ENCODE measurements at regions not wholly inside any gene's neighbourhood (a gene's known extent, or its start where the extent isn't known, plus 50 kb on each side); places are given as distances from the start of the nearest gene placed in this dataset.

DNA sequence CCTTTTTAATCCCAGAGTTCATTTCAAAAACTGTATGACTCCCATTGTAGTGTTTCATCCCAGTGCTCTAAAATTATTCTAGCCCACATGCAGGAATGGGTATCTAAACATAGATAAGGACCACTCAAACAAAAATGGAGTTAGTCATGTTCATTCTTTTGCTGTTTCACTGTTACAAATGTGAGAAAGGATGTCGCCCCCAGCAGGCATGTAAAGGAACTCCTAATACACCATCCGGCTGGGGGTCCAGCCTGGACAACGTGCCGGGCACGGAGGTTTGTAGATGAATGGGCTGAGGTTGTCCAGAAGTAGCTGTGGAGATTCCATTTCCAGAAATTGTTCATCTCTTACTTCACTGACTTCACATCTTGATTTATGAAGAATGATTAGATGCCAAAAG lies 101.9 kb upstream of the RAB12 start:
- H3K4me3 ChIP-seq (ENCODE audit: control insufficient read depth in 1 of 7, extremely low read depth in 1 of 7, insufficient read depth in 4 of 7, low read depth in 2 of 7, low read length in 6 of 7) = no peak overlapping the region
- no peak overlapping the region for H3K27ac ChIP-seq (ENCODE audit: insufficient read depth in 1 of 2, low read depth in 1 of 2, low read length in 2 of 2, poor library complexity in 1 of 2, severe bottlenecking in 2 of 2)
- CTCF ChIA-PET = no interaction called here
- no peaks in the 10 kb centered on the region for H3K9me3 ChIP-seq (ENCODE audit: control extremely low read depth in 1 of 5, control insufficient read depth in 4 of 5, insufficient read depth in 2 of 5, low read depth in 1 of 5, low read length in 4 of 5)
- POLR2A ChIA-PET = no interaction called here
- peak in 2 of 3 donors; percentile 5 for DNase-seq
- H3K4me1 ChIP-seq (ENCODE audit: control extremely low read depth in 1 of 4, control insufficient read depth in 4 of 4, insufficient read depth in 4 of 4, low read length in 3 of 4) = peaks cover 0 to 3% (median 0%) of the 10 kb centered on the region in 4 experiments
- no CpG with 5 or more reads among the region's 5 CpGs for WGBS (ENCODE audit: insufficient coverage)
- H3K36me3 ChIP-seq (ENCODE audit: control insufficient read depth in 4 of 4, insufficient read depth in 4 of 4, low read length in 3 of 4) = no peaks in the 10 kb centered on the region
- no peaks in the 10 kb centered on the region for H3K27me3 ChIP-seq (replicated peaks in 2 of 5; ENCODE audit: control insufficient read depth in 4 of 5, insufficient read depth in 5 of 5, low read length in 4 of 5)

- Histone ChIP-seq H3K4me3 (ENCODE audit: control insufficient read depth in 1 of 7, extremely low read depth in 1 of 7, insufficient read depth in 4 of 7, low read depth in 2 of 7, low read length in 6 of 7) (no peak overlapping the region), H3K9me3 (ENCODE audit: control extremely low read depth in 1 of 5, control insufficient read depth in 4 of 5, insufficient read depth in 2 of 5, low read depth in 1 of 5, low read length in 4 of 5) (no peaks in the 10 kb centered on the region), H3K27me3 (replicated peaks in 2 of 5; ENCODE audit: control insufficient read depth in 4 of 5, insufficient read depth in 5 of 5, low read length in 4 of 5) (no peaks in the 10 kb centered on the region), H3K36me3 (ENCODE audit: control insufficient read depth in 4 of 4, insufficient read depth in 4 of 4, low read length in 3 of 4) (no peaks in the 10 kb centered on the region), H3K4me1 (ENCODE audit: control extremely low read depth in 1 of 4, control insufficient read depth in 4 of 4, insufficient read depth in 4 of 4, low read length in 3 of 4) (peaks cover 0 to 3% (median 0%) of the 10 kb centered on the region in 4 experiments), H3K27ac (ENCODE audit: insufficient read depth in 1 of 2, low read depth in 1 of 2, low read length in 2 of 2, poor library complexity in 1 of 2, severe bottlenecking in 2 of 2) (no peak overlapping the region)
- no peak for DNase-seq
- POLR2A ChIA-PET = no interaction called here
- 75% methylated on average over 4 of the region's 10 CpGs for WGBS (ENCODE audit: insufficient coverage)
- CTCF ChIA-PET = no interaction called here
These were observed 101.1 kb upstream of the RAB12 start for GRCh38 chr18:8507915-8508705.

DNA sequence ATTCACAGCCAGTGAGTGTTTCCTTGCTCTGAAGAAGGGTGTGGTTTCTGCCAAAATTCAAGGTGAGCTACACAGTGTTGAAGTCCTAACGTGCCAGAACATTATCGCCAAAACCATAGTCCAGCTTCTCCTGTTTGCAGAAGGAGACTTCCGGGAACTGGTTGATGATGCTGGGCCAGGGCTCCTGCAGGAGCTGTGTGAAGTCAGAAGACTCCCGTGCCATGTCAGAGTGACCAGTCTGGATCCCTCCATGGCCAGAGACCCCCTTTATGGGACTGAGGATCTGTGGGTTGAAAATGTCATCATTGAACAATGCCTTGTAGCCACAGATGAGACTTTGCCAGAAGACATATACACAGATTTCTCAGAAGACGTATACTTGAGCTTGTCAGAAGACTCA lies 96.0 kb upstream of the RAB12 start:
- no peaks in the 10 kb centered on the region for H3K36me3 ChIP-seq (ENCODE audit: control insufficient read depth in 4 of 4, insufficient read depth in 4 of 4, low read length in 3 of 4)
- no peaks in the 10 kb centered on the region for H3K27me3 ChIP-seq (replicated peaks in 2 of 5; ENCODE audit: control insufficient read depth in 4 of 5, insufficient read depth in 5 of 5, low read length in 4 of 5)
- DNase-seq = no peak
- H3K27ac ChIP-seq (ENCODE audit: insufficient read depth in 1 of 2, low read depth in 1 of 2, low read length in 2 of 2, poor library complexity in 1 of 2, severe bottlenecking in 2 of 2) = no peak overlapping the region
- no peak overlapping the region for H3K4me3 ChIP-seq (ENCODE audit: control insufficient read depth in 1 of 7, extremely low read depth in 1 of 7, insufficient read depth in 4 of 7, low read depth in 2 of 7, low read length in 6 of 7)
- ChIA-PET CTCF (no interaction called here), POLR2A (no interaction called here)
- H3K9me3 ChIP-seq (ENCODE audit: control extremely low read depth in 1 of 5, control insufficient read depth in 4 of 5, insufficient read depth in 2 of 5, low read depth in 1 of 5, low read length in 4 of 5) = no peaks in the 10 kb centered on the region
- H3K4me1 ChIP-seq (ENCODE audit: control extremely low read depth in 1 of 4, control insufficient read depth in 4 of 4, insufficient read depth in 4 of 4, low read length in 3 of 4) = peaks cover 0 to 3% (median 0%) of the 10 kb centered on the region in 4 experiments
- WGBS (ENCODE audit: insufficient coverage) = 95% methylated on average over 5 of the region's 5 CpGs

DNA sequence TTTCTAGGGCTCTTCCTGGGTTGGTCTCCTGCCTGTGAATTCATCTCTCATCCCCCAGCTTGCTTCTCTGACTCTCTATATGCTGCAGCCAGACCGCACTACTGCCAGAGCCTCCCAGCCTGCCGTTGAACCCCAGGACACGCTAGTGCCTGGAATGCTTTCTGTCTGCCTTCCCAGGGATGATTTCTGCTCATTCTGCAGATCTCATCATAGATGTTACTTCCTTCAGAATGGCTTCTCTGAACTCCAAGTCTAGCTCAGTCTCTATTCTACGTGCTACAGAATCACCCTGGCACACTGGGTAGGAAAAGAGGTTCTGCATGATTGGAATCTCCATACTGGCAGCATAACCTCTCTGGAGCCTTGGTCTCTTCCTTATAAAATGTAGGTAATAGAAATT lies 94.8 kb upstream of the RAB12 start:
- no peak for DNase-seq
- H3K4me3 ChIP-seq (ENCODE audit: control insufficient read depth in 1 of 7, extremely low read depth in 1 of 7, insufficient read depth in 4 of 7, low read depth in 2 of 7, low read length in 6 of 7) = no peak overlapping the region
- H3K4me1 ChIP-seq (ENCODE audit: control extremely low read depth in 1 of 4, control insufficient read depth in 4 of 4, insufficient read depth in 4 of 4, low read length in 3 of 4) = peaks cover 0 to 3% (median 0%) of the 10 kb centered on the region in 4 experiments
- H3K9me3 ChIP-seq (ENCODE audit: control extremely low read depth in 1 of 5, control insufficient read depth in 4 of 5, insufficient read depth in 2 of 5, low read depth in 1 of 5, low read length in 4 of 5) = no peaks in the 10 kb centered on the region
- WGBS (ENCODE audit: insufficient coverage) = 98% methylated on average over 3 of the region's 4 CpGs
- H3K27me3 ChIP-seq (replicated peaks in 2 of 5; ENCODE audit: control insufficient read depth in 4 of 5, insufficient read depth in 5 of 5, low read length in 4 of 5) = no peaks in the 10 kb centered on the region
- H3K27ac ChIP-seq (ENCODE audit: insufficient read depth in 1 of 2, low read depth in 1 of 2, low read length in 2 of 2, poor library complexity in 1 of 2, severe bottlenecking in 2 of 2) = no peak overlapping the region
- CTCF ChIA-PET = interaction anchor here (1.2 kb wide), 1 partner anchor 10 kb away, joined by 5 read pairs; no protein-coding TSS in a partner anchor
- POLR2A ChIA-PET = no interaction called here
- no peaks in the 10 kb centered on the region for H3K36me3 ChIP-seq (ENCODE audit: control insufficient read depth in 4 of 4, insufficient read depth in 4 of 4, low read length in 3 of 4)

DNA sequence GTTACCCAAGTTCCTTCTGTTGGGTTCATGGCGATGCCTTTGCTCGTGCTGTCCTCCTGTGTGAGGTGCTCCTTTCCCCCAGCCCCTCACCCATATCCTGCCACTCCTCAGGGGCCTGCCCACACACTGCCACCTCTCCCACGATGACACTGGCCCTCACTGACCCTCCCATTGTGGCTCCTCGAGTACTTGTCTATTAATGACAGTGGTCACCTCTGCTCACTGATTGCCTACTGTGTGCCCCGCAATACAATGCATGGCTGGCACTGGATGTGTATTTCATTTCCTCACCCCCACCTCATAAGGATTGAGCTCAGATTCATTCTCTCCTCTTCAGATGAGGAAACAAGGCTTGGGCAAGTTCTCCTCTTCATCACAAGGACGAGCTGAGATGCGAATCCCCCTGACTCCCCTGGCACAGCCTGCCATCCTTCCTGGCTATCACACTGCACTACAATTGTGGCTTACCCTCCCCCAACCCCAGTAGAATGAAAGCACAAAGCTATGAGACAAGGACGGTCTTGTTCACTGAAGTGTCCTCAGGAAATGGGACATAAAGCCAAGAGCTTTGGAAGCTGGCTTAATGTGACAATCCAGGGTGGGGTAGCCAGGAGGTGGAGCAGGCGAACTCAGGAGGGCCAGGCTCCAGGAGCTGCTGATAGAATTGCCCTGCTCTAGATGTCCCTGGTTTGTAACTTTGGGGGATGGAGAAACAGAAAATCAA lies 93.9 kb upstream of the RAB12 start:
- H3K27me3 ChIP-seq (replicated peaks in 2 of 5; ENCODE audit: control insufficient read depth in 4 of 5, insufficient read depth in 5 of 5, low read length in 4 of 5) = no peaks in the 10 kb centered on the region
- no peaks in the 10 kb centered on the region for H3K36me3 ChIP-seq (ENCODE audit: control insufficient read depth in 4 of 4, insufficient read depth in 4 of 4, low read length in 3 of 4)
- peaks cover 0 to 2% (median 0%) of the 10 kb centered on the region in 5 experiments for H3K9me3 ChIP-seq (ENCODE audit: control extremely low read depth in 1 of 5, control insufficient read depth in 4 of 5, insufficient read depth in 2 of 5, low read depth in 1 of 5, low read length in 4 of 5)
- WGBS (ENCODE audit: insufficient coverage) = 98% methylated on average over 7 of the region's 9 CpGs
- H3K27ac ChIP-seq (ENCODE audit: insufficient read depth in 1 of 2, low read depth in 1 of 2, low read length in 2 of 2, poor library complexity in 1 of 2, severe bottlenecking in 2 of 2) = no peak overlapping the region
- DNase-seq = no peak
- H3K4me3 ChIP-seq (ENCODE audit: control insufficient read depth in 1 of 7, extremely low read depth in 1 of 7, insufficient read depth in 4 of 7, low read depth in 2 of 7, low read length in 6 of 7) = no peak overlapping the region
- H3K4me1 ChIP-seq (ENCODE audit: control extremely low read depth in 1 of 4, control insufficient read depth in 4 of 4, insufficient read depth in 4 of 4, low read length in 3 of 4) = peaks cover 0 to 3% (median 0%) of the 10 kb centered on the region in 4 experiments
- ChIA-PET CTCF (no interaction called here), POLR2A (no interaction called here)

- H3K27me3 ChIP-seq (replicated peaks in 2 of 5; ENCODE audit: control insufficient read depth in 4 of 5, insufficient read depth in 5 of 5, low read length in 4 of 5) = no peaks in the 10 kb centered on the region
- WGBS (ENCODE audit: insufficient coverage) = 96% methylated on average over 15 of the region's 17 CpGs
- no peak for DNase-seq
- no peaks in the 10 kb centered on the region for H3K36me3 ChIP-seq (ENCODE audit: control insufficient read depth in 4 of 4, insufficient read depth in 4 of 4, low read length in 3 of 4)
- ChIA-PET POLR2A (no interaction called here), CTCF (no interaction called here)
- peaks cover 0 to 8% (median 2%) of the 10 kb centered on the region in 5 experiments for H3K9me3 ChIP-seq (ENCODE audit: control extremely low read depth in 1 of 5, control insufficient read depth in 4 of 5, insufficient read depth in 2 of 5, low read depth in 1 of 5, low read length in 4 of 5)
- H3K27ac ChIP-seq (ENCODE audit: insufficient read depth in 1 of 2, low read depth in 1 of 2, low read length in 2 of 2, poor library complexity in 1 of 2, severe bottlenecking in 2 of 2) = no peak overlapping the region
- no peak overlapping the region for H3K4me3 ChIP-seq (ENCODE audit: control insufficient read depth in 1 of 7, extremely low read depth in 1 of 7, insufficient read depth in 4 of 7, low read depth in 2 of 7, low read length in 6 of 7)
- no peaks in the 10 kb centered on the region for H3K4me1 ChIP-seq (ENCODE audit: control extremely low read depth in 1 of 4, control insufficient read depth in 4 of 4, insufficient read depth in 4 of 4, low read length in 3 of 4)
These were observed 92.6 kb upstream of the RAB12 start for GRCh38 chr18:8516371-8517250.
